HG03060 (cell line): ENCODE measurements at regions not wholly inside any gene's neighbourhood (a gene's known extent, or its start where the extent isn't known, plus 50 kb on each side); places are given as distances from the start of the nearest gene placed in this dataset.

ENCODE experiments used
- ATAC-seq: cut with Tn5 transposase; IDR thresholded peaks from one replicate; pipeline ENCODE4 v1.9.1; 2021; ENCODE audit warnings: low read depth, moderate number of reproducible peaks; ENCODE audit not compliant: unreplicated experiment

GRCh38 chr11:100632941-100633452 is 54.1 kb upstream of the ARHGAP42 start:
- no peak for ATAC-seq

GRCh38 chr11:100635194-100635593 is 51.9 kb upstream of the ARHGAP42 start:
- no peak for ATAC-seq

GRCh38 chr11:100636536-100636935 is 50.6 kb upstream of the ARHGAP42 start:
- no peak for ATAC-seq
